ENCODE measurements at regions not wholly inside any gene's neighbourhood (a gene's known extent, or its start where the extent isn't known, plus 50 kb on each side); places are given as distances from the start of the nearest gene placed in this dataset.

DNA sequence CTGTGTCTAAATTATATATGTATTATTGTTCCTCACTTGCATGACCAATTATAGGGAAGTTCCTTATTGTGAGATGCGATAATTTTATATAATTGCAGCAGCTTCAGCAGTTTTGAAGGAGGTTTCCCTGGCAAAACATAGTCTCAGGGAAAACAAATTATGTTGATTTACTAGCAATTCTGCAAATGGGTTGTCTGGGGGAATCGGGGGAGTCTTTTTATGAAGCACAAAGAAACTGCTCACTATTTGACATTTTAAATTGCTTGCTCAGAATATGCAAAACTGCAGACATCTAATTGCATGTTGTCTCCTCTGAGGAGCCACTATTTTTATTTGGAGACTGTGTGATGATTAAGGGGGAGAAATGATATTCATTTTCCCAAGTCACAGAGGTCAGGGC lies 361.6 kb downstream of the YTHDC2 start:
- no peak for TF ChIP-seq POLR2A (IDR thresholded peaks at IDR 0.05)
- TF ChIP-seq, protein P1, sequence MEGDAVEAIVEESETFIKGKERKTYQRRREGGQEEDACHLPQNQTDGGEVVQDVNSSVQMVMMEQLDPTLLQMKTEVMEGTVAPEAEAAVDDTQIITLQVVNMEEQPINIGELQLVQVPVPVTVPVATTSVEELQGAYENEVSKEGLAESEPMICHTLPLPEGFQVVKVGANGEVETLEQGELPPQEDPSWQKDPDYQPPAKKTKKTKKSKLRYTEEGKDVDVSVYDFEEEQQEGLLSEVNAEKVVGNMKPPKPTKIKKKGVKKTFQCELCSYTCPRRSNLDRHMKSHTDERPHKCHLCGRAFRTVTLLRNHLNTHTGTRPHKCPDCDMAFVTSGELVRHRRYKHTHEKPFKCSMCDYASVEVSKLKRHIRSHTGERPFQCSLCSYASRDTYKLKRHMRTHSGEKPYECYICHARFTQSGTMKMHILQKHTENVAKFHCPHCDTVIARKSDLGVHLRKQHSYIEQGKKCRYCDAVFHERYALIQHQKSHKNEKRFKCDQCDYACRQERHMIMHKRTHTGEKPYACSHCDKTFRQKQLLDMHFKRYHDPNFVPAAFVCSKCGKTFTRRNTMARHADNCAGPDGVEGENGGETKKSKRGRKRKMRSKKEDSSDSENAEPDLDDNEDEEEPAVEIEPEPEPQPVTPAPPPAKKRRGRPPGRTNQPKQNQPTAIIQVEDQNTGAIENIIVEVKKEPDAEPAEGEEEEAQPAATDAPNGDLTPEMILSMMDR (IDR thresholded peaks at IDR 0.05 in 4 of 5, conservative IDR thresholded peaks at IDR 0.05 in 1 of 5) = no peak
